SK-MEL-5 (cell line): ENCODE measurements at regions not wholly inside any gene's neighbourhood (a gene's known extent, or its start where the extent isn't known, plus 50 kb on each side); places are given as distances from the start of the nearest gene placed in this dataset.
A peak's percentile ranks its signal among the peaks of the same experiment; 100 is the strongest.

ENCODE experiments used
- DNase-seq: peaks from one replicate; pipeline ENCODE4 v3.0.0-alpha.2; 2016; ENCODE audit warnings: low read depth, low spot score
- in situ Hi-C: cut with HindIII; loops from 2 replicates; pipeline ENCODE4 v1.10.0; 2016; ENCODE audit warnings: low sequenced_read_pairs, high pct_unique_total_duplicates, low pct_unique_long_range_greater_than_20kb

DNA sequence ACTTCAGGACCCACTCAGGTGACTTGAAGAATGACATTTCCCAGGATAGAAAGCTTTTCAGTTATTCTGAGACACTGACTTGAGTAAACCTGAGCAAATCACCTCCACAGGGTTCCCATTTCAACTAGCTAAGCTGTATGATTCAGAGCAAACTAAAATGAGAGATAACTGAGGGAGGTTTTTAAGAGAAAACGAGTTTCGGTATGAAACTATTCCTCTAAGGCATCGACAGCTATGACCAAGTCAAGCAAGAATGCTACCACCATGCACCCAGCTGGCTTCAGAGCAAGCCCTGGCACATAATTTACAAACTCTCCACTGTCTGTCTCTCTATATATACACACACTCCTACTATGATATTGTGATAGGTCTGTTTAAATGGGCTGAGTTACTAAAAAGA, 75.4 kb downstream of the PERP start:
- in situ Hi-C loops = no loop called here
- DNase-seq = no peak

- in situ Hi-C loops = no loop called here
- DNase-seq = no peak
Observed at GRCh38 chr6:138032571-138032970, 74.6 kb downstream of the PERP start.

GRCh38 chr6:138034229-138034628, 73.0 kb downstream of the PERP start:
- in situ Hi-C loops = no loop called here
- no peak for DNase-seq

GRCh38 chr6:138035070-138035469, 72.1 kb downstream of the PERP start:
- DNase-seq = no peak
- in situ Hi-C loops = no loop called here

DNA sequence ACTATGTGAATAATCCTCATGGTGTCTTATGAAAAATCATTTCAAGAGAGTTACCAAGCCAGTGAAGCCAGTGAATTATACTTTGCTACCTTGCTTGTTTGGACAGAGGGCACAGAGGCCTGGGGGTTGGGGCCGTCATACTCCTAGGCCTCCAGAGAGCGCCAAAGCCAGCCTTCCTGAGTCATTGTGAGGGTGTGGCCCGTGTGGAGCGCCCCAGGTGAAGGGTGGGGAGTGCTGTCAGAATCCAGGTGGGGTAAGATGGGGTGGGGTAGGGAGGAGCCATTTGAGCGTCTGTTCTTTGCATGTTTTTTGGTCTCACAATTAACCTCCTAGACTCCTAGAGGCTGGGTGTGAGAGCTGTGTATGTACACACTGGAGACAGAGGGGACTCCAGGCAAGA, 71.1 kb downstream of the PERP start:
- in situ Hi-C loops = no loop called here
- DNase-seq = no peak

DNA sequence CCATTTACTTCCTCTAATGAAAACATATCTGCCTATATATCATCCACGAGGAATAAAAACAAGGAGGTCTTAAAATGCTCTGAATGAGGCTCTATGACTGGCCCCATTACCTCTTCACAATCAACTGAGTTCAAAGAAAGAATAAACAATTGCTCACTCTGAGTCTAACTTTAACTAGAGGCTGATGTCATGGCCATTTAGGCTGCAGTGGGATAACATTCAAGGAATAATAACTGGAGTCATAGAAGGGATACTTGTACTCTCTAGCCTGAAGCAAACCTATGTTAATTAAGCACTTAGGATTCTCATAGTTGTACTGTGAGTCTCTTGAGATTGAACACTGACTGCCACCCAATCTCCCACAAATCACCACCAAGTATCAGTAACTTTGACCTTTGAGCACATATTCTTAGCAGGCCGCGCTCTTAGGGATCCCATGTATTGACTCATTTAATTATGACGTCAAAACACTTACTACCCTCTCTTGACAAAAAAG, 70.2 kb downstream of the PERP start:
- DNase-seq = peak; percentile 73
- in situ Hi-C loops = no loop called here

- in situ Hi-C loops = no loop called here
- DNase-seq = no peak
Observed at GRCh38 chr6:138038142-138038870, 68.9 kb downstream of the PERP start.
